Bronchial epithelial cell (primary cell): ENCODE measurements at regions not wholly inside any gene's neighbourhood (a gene's known extent, or its start where the extent isn't known, plus 50 kb on each side); places are given as distances from the start of the nearest gene placed in this dataset.

ENCODE experiments used
- DNase-seq: peaks from one replicate; pipeline ENCODE4 v3.0.0-alpha.2; 2010; ENCODE audit warnings: low read depth
- FAIRE-seq: peaks from 2 replicates; lab custom pipeline; 2011; peaks lifted over from hg19 to GRCh38; lab: Jason Lieb, UNC
- H3K27me3 ChIP-seq: 2 replicates; pipeline ENCODE4 v1.5.1; 2011; ENCODE audit warnings: low read length; ENCODE audit not compliant: control insufficient read depth, insufficient read depth
- H3K36me3 ChIP-seq: 2 replicates; pipeline ENCODE4 v1.5.1; 2011; ENCODE audit warnings: low read length; ENCODE audit not compliant: control insufficient read depth, insufficient read depth
- H3K4me3 ChIP-seq: 2 replicates; pipeline ENCODE4 v1.5.1; 2011; ENCODE audit warnings: mild to moderate bottlenecking, low read depth, low read length, control low read depth
- TF ChIP-seq, protein P1 (sequence below): IDR thresholded peaks from 2 replicates; pipeline ENCODE4 v1.5.1; 2011; ENCODE audit warnings: mild to moderate bottlenecking, moderate library complexity, low read length, control low read depth, inconsistent platforms; ENCODE audit not compliant: insufficient read depth, severe bottlenecking

DNA sequence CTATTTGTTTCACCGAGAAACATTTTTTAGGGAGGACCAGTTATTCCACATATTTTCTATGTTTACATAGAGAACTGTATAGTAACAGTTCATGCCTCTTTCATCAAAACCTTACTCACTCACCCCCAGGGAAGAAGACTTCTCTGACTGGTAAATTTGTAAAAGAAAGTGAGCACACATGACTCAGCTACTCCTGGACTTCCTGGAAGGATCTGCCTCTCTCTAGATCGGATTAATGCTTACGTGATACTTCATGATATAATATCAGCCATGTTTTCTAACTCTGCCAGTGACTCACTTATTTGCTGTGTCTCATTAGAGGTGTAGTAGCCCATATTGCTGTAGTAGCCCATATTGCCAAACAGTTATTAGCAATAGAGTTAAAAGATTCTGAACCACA lies 494.3 kb upstream of the ATXN7L3B start:
- Histone ChIP-seq H3K4me3 (no peak overlapping the region), H3K27me3 (no peaks in the 10 kb centered on the region), H3K36me3 (no peaks in the 10 kb centered on the region)
- FAIRE-seq (no peak), DNase-seq (peak; percentile 100)
- TF ChIP-seq, protein P1, sequence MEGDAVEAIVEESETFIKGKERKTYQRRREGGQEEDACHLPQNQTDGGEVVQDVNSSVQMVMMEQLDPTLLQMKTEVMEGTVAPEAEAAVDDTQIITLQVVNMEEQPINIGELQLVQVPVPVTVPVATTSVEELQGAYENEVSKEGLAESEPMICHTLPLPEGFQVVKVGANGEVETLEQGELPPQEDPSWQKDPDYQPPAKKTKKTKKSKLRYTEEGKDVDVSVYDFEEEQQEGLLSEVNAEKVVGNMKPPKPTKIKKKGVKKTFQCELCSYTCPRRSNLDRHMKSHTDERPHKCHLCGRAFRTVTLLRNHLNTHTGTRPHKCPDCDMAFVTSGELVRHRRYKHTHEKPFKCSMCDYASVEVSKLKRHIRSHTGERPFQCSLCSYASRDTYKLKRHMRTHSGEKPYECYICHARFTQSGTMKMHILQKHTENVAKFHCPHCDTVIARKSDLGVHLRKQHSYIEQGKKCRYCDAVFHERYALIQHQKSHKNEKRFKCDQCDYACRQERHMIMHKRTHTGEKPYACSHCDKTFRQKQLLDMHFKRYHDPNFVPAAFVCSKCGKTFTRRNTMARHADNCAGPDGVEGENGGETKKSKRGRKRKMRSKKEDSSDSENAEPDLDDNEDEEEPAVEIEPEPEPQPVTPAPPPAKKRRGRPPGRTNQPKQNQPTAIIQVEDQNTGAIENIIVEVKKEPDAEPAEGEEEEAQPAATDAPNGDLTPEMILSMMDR: no peak

DNA sequence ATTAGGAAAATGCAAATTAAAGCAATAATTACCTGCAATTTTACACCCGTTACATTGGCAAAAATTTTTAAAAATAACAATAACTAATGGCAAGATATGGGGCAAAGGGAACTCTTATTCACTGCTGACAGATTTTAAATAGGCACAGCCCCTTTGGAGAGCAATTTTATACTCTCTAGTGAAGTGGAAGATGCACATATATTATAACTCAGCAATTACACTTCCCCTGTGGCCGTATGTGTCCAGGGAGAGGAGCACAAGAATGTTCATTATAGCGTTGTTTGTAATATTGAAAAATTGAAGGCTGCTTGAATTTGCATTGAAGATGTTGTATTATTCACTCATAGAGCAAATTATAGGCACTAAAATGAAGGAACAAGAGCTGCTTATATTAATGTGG lies 488.3 kb upstream of the ATXN7L3B start:
- TF ChIP-seq, protein P1: no peak
- H3K36me3 ChIP-seq: no peaks in the 10 kb centered on the region
- DNase-seq (no peak), FAIRE-seq (no peak)
- H3K4me3 ChIP-seq: no peak overlapping the region
- no peaks in the 10 kb centered on the region for H3K27me3 ChIP-seq

DNA sequence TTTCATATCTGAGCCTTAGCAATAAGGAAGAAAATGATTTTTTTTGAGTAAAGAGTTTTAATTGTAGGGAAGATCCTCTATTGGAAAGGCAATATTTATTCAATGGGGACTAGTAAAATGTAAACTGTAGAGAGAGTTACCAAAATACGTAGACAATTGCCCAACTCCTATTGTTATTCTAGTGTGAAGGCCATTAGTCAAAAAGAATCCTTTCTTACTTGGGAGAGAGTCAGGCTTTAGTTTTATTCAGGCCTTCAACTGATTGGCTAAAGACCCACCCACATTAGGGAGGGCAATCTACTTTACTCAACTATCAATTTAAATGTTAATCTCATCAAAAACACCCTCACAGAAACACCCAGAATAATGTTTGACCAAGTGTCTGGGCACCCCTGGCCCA lies 485.8 kb upstream of the ATXN7L3B start:
- Histone ChIP-seq H3K4me3 (no peak overlapping the region), H3K36me3 (no peaks in the 10 kb centered on the region), H3K27me3 (no peaks in the 10 kb centered on the region)
- DNase-seq (no peak), FAIRE-seq (no peak)
- TF ChIP-seq, protein P1: no peak

DNA sequence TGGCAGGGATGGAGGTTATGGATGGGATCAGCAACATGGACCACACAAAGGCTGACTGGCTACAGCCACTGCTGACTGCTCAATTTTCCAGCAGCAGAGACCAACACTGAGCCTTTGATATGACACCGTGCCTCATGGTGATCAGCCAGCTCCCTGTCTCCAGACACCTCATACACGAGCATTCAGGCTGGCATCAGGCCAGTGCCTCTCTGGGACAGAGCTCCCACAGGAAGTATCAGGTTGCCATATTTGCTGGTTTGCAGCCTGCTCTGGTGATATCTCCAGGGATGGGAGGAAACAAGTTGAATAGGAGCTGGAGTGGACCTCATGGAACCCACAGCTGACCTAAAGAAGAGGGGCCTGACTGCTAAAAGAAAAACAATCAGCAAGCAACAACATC lies 471.2 kb upstream of the ATXN7L3B start:
- TF ChIP-seq, protein P1: no peak
- H3K4me3 ChIP-seq: no peak overlapping the region
- no peaks in the 10 kb centered on the region for H3K36me3 ChIP-seq
- no peak for FAIRE-seq
- H3K27me3 ChIP-seq: no peaks in the 10 kb centered on the region
- DNase-seq: peak; percentile 24

DNA sequence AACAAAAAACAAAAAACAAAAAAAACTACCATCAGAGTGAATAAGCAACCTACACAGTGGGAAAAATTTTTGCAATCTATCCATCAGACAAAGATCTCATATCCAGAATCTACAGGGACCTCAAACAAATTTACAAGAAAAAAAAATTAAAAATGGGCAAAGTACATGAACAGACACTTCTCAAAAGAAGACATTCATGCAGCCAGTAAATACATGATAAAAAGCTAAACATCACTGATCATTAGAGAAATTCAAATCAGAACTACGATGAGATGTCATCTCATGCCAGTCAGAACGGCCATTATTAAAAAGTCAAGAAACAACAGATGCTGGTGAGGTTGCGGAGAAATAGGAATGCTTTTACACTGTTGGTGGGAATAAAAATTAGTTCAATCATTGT lies 466.5 kb upstream of the ATXN7L3B start:
- FAIRE-seq (no peak), DNase-seq (no peak)
- TF ChIP-seq, protein P1: no peak
- H3K27me3 ChIP-seq: no peaks in the 10 kb centered on the region
- no peaks in the 10 kb centered on the region for H3K36me3 ChIP-seq
- H3K4me3 ChIP-seq: no peak overlapping the region

DNA sequence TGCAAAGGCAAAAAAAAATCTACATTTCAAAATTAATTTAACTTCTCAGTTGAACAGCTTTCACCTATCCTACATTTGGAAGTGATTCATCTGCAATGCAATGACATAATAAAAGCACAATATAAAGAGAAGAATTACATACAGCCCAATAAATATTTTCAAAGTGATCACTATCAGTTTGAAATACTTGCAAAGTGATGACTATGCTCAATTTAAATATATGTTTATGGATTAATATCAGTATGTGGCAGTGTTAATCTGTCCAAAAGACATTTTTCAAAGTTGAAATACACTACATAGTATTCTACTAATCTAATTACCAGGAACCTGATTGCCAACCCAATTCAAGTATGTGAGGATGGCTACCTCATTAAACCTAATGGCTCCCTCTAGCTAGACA lies 460.7 kb upstream of the ATXN7L3B start:
- DNase-seq (no peak), FAIRE-seq (no peak)
- Histone ChIP-seq H3K27me3 (no peaks in the 10 kb centered on the region), H3K36me3 (no peaks in the 10 kb centered on the region), H3K4me3 (no peak overlapping the region)
- TF ChIP-seq, protein P1: no peak
